Effector CD4-positive, alpha-beta T cell (primary cell): ENCODE measurements at regions not wholly inside any gene's neighbourhood (a gene's known extent, or its start where the extent isn't known, plus 50 kb on each side); places are given as distances from the start of the nearest gene placed in this dataset.
"Not testable (repeated sequence)": the region's sequence is repeated elsewhere in the genome, so short reads cannot be mapped to it uniquely, and the experiment has no call there.

ENCODE experiments used
- DNase-seq: peaks from one replicate; pipeline ENCODE4 v3.0.0-alpha.2; 2020

GRCh38 chr2:225236769-225237323 lies 162.7 kb upstream of the NYAP2 start:
- no peak for DNase-seq

GRCh38 chr2:225233234-225233633 lies 166.3 kb upstream of the NYAP2 start:
- no peak for DNase-seq

GRCh38 chr2:225231900-225232299 lies 167.6 kb upstream of the NYAP2 start:
- no peak for DNase-seq

- not testable (repeated sequence) for DNase-seq
Observed at GRCh38 chr2:225229346-225229745, 170.2 kb upstream of the NYAP2 start.

- no peak for DNase-seq
Observed at GRCh38 chr2:225226441-225226840, 173.1 kb upstream of the NYAP2 start.

- no peak for DNase-seq
Observed at GRCh38 chr2:225223301-225223700, 176.2 kb upstream of the NYAP2 start.

- DNase-seq, result no peak
Observed at GRCh38 chr2:225207471-225207870, 165.2 kb upstream of the DOCK10 start.

GRCh38 chr2:225207043-225207442 lies 164.8 kb upstream of the DOCK10 start:
- DNase-seq, result no peak

- DNase-seq, result no peak
Observed at GRCh38 chr2:225196579-225196978, 154.3 kb upstream of the DOCK10 start.

GRCh38 chr2:225192869-225193268 lies 150.6 kb upstream of the DOCK10 start:
- DNase-seq, result no peak

- DNase-seq, result no peak
Observed at GRCh38 chr2:225190987-225191386, 148.7 kb upstream of the DOCK10 start.

GRCh38 chr2:225184948-225185347 lies 142.7 kb upstream of the DOCK10 start:
- no peak for DNase-seq

- no peak for DNase-seq
Observed at GRCh38 chr2:225182126-225182525, 139.9 kb upstream of the DOCK10 start.

- no peak for DNase-seq
Observed at GRCh38 chr2:225177098-225177497, 134.8 kb upstream of the DOCK10 start.

GRCh38 chr2:225173909-225174308 lies 131.6 kb upstream of the DOCK10 start:
- DNase-seq, result no peak

- DNase-seq, result no peak
Observed at GRCh38 chr2:225171350-225171749, 129.1 kb upstream of the DOCK10 start.

- DNase-seq, result no peak
Observed at GRCh38 chr2:225170162-225170561, 127.9 kb upstream of the DOCK10 start.

GRCh38 chr2:225169396-225169795 lies 127.1 kb upstream of the DOCK10 start:
- no peak for DNase-seq

GRCh38 chr2:225165052-225165451 lies 122.8 kb upstream of the DOCK10 start:
- no peak for DNase-seq

- no peak for DNase-seq
Observed at GRCh38 chr2:225164401-225165050, 122.3 kb upstream of the DOCK10 start.

GRCh38 chr2:225158360-225158759 lies 116.1 kb upstream of the DOCK10 start:
- no peak for DNase-seq

GRCh38 chr2:225156853-225157451 lies 114.7 kb upstream of the DOCK10 start:
- DNase-seq, result no peak

- no peak for DNase-seq
Observed at GRCh38 chr2:225140723-225141122, 98.5 kb upstream of the DOCK10 start.

- no peak for DNase-seq
Observed at GRCh38 chr2:225137971-225138370, 95.7 kb upstream of the DOCK10 start.

GRCh38 chr2:225136552-225136951 lies 94.3 kb upstream of the DOCK10 start:
- DNase-seq, result no peak
